NCI-H82 treated with DMSO at 0.1 percent for 48 hours (cell line): ENCODE measurements at regions not wholly inside any gene's neighbourhood (a gene's known extent, or its start where the extent isn't known, plus 50 kb on each side); places are given as distances from the start of the nearest gene placed in this dataset.

ENCODE experiments used
- DNase-seq: peaks from one replicate; lab custom pipeline; 2025; ENCODE audit not compliant: unreplicated experiment; lab: John Stamatoyannopoulos, UW

GRCh38 chr1:95966866-95967265, 732.9 kb downstream of the RWDD3 start:
- no peak for DNase-seq

GRCh38 chr1:95974586-95974985, 740.6 kb downstream of the RWDD3 start:
- no peak for DNase-seq

- no peak for DNase-seq
Measured at GRCh38 chr1:95982711-95983110, 738.9 kb upstream of the PTBP2 start.

- DNase-seq, result no peak
Measured at GRCh38 chr1:95983831-95984230, 737.8 kb upstream of the PTBP2 start.

GRCh38 chr1:95984798-95985374, 736.7 kb upstream of the PTBP2 start:
- no peak for DNase-seq

- no peak for DNase-seq
Measured at GRCh38 chr1:95990033-95990432, 731.6 kb upstream of the PTBP2 start.

- no peak for DNase-seq
Measured at GRCh38 chr1:95991787-95992520, 729.6 kb upstream of the PTBP2 start.

- DNase-seq, result no peak
Measured at GRCh38 chr1:95994643-95995042, 726.9 kb upstream of the PTBP2 start.

- no peak for DNase-seq
Measured at GRCh38 chr1:96002201-96002600, 719.4 kb upstream of the PTBP2 start.

- no peak for DNase-seq
Measured at GRCh38 chr1:96002969-96003964, 718.3 kb upstream of the PTBP2 start.

- DNase-seq, result no peak
Measured at GRCh38 chr1:96009831-96010434, 711.7 kb upstream of the PTBP2 start.

GRCh38 chr1:96011606-96012005, 710.0 kb upstream of the PTBP2 start:
- no peak for DNase-seq

- no peak for DNase-seq
Measured at GRCh38 chr1:96016219-96016618, 705.4 kb upstream of the PTBP2 start.

- no peak for DNase-seq
Measured at GRCh38 chr1:96020378-96020777, 701.2 kb upstream of the PTBP2 start.

- no peak for DNase-seq
Measured at GRCh38 chr1:96025062-96025461, 696.5 kb upstream of the PTBP2 start.

- no peak for DNase-seq
Measured at GRCh38 chr1:96028071-96028470, 693.5 kb upstream of the PTBP2 start.

- no peak for DNase-seq
Measured at GRCh38 chr1:96030312-96030711, 691.3 kb upstream of the PTBP2 start.

- no peak for DNase-seq
Measured at GRCh38 chr1:96034006-96034405, 687.6 kb upstream of the PTBP2 start.

- DNase-seq, result no peak
Measured at GRCh38 chr1:96036763-96037162, 684.8 kb upstream of the PTBP2 start.

- no peak for DNase-seq
Measured at GRCh38 chr1:96038636-96039035, 682.9 kb upstream of the PTBP2 start.

GRCh38 chr1:96039910-96040309, 681.7 kb upstream of the PTBP2 start:
- DNase-seq, result no peak
